ENCODE measurements at regions not wholly inside any gene's neighbourhood (a gene's known extent, or its start where the extent isn't known, plus 50 kb on each side); places are given as distances from the start of the nearest gene placed in this dataset.
A peak's percentile ranks its signal among the peaks of the same experiment; 100 is the strongest.

- intact Hi-C loops (cut with DNase I, micrococcal nuclease): no loop called here
- ATAC-seq (no peak), DNase-seq (no peak)
Measured at GRCh38 chr11:123273616-123274015, 78.6 kb upstream of the CLMP start.

- intact Hi-C loops (cut with DNase I, micrococcal nuclease): no loop called here
- no peak for ATAC-seq
- no peak for DNase-seq
Measured at GRCh38 chr11:123272565-123272964, 77.5 kb upstream of the CLMP start.

- ATAC-seq: no peak
- intact Hi-C loops (cut with DNase I, micrococcal nuclease): no loop called here
Measured at GRCh38 chr11:123268156-123268555, 73.1 kb upstream of the CLMP start.

GRCh38 chr11:123265951-123266350 is 70.9 kb upstream of the CLMP start:
- intact Hi-C loops (cut with DNase I, micrococcal nuclease): no loop called here
- DNase-seq: no peak
- ATAC-seq: no peak

More at GRCh38 chr11:123268156-123268555, 73.1 kb upstream of the CLMP start:
- DNase-seq: no peak

GRCh38 chr11:123264431-123264780 is 69.4 kb upstream of the CLMP start:
- intact Hi-C loops (cut with DNase I, micrococcal nuclease): no loop called here
- no peak for ATAC-seq
- no peak for DNase-seq

GRCh38 chr11:123261345-123262106 is 66.5 kb upstream of the CLMP start:
- intact Hi-C loops (cut with DNase I, micrococcal nuclease): no loop called here

GRCh38 chr11:123260511-123261211 is 65.6 kb upstream of the CLMP start:
- intact Hi-C loops (cut with DNase I, micrococcal nuclease): no loop called here
- DNase-seq: no peak
- no peak for ATAC-seq

More at GRCh38 chr11:123261345-123262106, 66.5 kb upstream of the CLMP start:
- peak; percentile 99 for ATAC-seq
- peak; percentile 70 to 89 for DNase-seq

GRCh38 chr11:123258877-123259276 is 63.8 kb upstream of the CLMP start:
- no peak for DNase-seq
- no peak for ATAC-seq

GRCh38 chr11:123257370-123257769 is 62.3 kb upstream of the CLMP start:
- ATAC-seq: no peak
- intact Hi-C loops (cut with DNase I, micrococcal nuclease): loop anchor here in 1 of 2 donors (10.0 kb wide), 1 partner anchor 153 kb away; no protein-coding TSS in a partner anchor
- DNase-seq: no peak

More at GRCh38 chr11:123258877-123259276, 63.8 kb upstream of the CLMP start:
- intact Hi-C loops (cut with DNase I, micrococcal nuclease): loop anchor here in 1 of 2 donors (10.0 kb wide), 1 partner anchor 154 kb away; no protein-coding TSS in a partner anchor

GRCh38 chr11:123255909-123256308 is 60.9 kb upstream of the CLMP start:
- ATAC-seq (no peak), DNase-seq (no peak)
- intact Hi-C loops (cut with DNase I, micrococcal nuclease): loop anchor here in 1 of 2 donors (10.0 kb wide), 1 partner anchor 151 kb away; no protein-coding TSS in a partner anchor

- no peak for ATAC-seq
- DNase-seq: no peak
- intact Hi-C loops (cut with DNase I, micrococcal nuclease): loop anchor here in 1 of 2 donors (10.0 kb wide), 1 partner anchor 150 kb away; no protein-coding TSS in a partner anchor
Measured at GRCh38 chr11:123254357-123254756, 59.3 kb upstream of the CLMP start.

GRCh38 chr11:123253911-123254310 is 58.9 kb upstream of the CLMP start:
- intact Hi-C loops (cut with DNase I, micrococcal nuclease): loop anchor here in 1 of 2 donors (10.0 kb wide), 1 partner anchor 149 kb away; no protein-coding TSS in a partner anchor
- no peak for DNase-seq

GRCh38 chr11:123253223-123253622 is 58.2 kb upstream of the CLMP start:
- intact Hi-C loops (cut with DNase I, micrococcal nuclease): loop anchor here in 1 of 2 donors (10.0 kb wide), 1 partner anchor 148 kb away; no protein-coding TSS in a partner anchor
- ATAC-seq (no peak), DNase-seq (no peak)

More at GRCh38 chr11:123253911-123254310, 58.9 kb upstream of the CLMP start:
- ATAC-seq: no peak

GRCh38 chr11:123251657-123252344 is 56.8 kb upstream of the CLMP start:
- intact Hi-C loops (cut with DNase I, micrococcal nuclease): loop anchor here in 1 of 2 donors (10.0 kb wide), 1 partner anchor 147 kb away; no protein-coding TSS in a partner anchor
- DNase-seq (peak; percentile 23 to 51), ATAC-seq (no peak)

- intact Hi-C loops (cut with DNase I, micrococcal nuclease): loop anchor here in 1 of 2 donors (10.0 kb wide), 1 partner anchor 146 kb away; no protein-coding TSS in a partner anchor
- ATAC-seq (no peak), DNase-seq (no peak)
Measured at GRCh38 chr11:123250892-123251656, 56.0 kb upstream of the CLMP start.

GRCh38 chr11:123249354-123249753 is 54.3 kb upstream of the CLMP start:
- no peak for DNase-seq
- no peak for ATAC-seq
- intact Hi-C loops (cut with DNase I, micrococcal nuclease): loop anchor here in 1 of 2 donors (2.0 kb wide), 1 partner anchor 139 kb away; no protein-coding TSS in a partner anchor

GRCh38 chr11:123247813-123248379 is 52.8 kb upstream of the CLMP start:
- intact Hi-C loops (cut with DNase I, micrococcal nuclease): loop anchor here in 1 of 2 donors (2.0 kb wide), 1 partner anchor 137 kb away; no protein-coding TSS in a partner anchor
- no peak for ATAC-seq

GRCh38 chr11:123247496-123247799 is 52.4 kb upstream of the CLMP start:
- DNase-seq: no peak
- ATAC-seq: no peak
- intact Hi-C loops (cut with DNase I, micrococcal nuclease): no loop called here

More at GRCh38 chr11:123247813-123248379, 52.8 kb upstream of the CLMP start:
- DNase-seq: no peak

All from left colon (tissue), 2 donors.